ENCODE measurements at regions not wholly inside any gene's neighbourhood (a gene's known extent, or its start where the extent isn't known, plus 50 kb on each side); places are given as distances from the start of the nearest gene placed in this dataset.

DNA sequence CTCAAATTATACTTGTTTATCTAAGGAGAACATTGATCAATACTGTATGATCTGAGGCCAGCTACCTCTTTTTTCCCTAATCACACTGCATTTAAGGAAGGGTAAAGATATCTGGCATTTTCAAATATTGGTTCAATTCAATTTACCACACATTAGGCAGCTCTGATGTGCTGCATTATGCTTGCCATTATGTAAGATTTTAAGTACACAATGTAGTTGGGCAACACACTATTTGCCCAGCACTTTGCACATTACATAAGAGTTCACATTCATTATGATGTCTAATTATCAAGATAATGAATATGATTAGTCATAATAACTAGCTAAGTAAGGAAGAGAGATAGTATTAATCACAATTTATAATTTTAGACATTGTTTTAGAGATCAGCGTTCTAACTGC lies 196.3 kb downstream of the BCHE start:
- no peak for TF ChIP-seq MEF2A (IDR thresholded peaks at IDR 0.05; ENCODE audit: control insufficient read depth, low read depth, low read length)
- TF ChIP-seq, protein P1, sequence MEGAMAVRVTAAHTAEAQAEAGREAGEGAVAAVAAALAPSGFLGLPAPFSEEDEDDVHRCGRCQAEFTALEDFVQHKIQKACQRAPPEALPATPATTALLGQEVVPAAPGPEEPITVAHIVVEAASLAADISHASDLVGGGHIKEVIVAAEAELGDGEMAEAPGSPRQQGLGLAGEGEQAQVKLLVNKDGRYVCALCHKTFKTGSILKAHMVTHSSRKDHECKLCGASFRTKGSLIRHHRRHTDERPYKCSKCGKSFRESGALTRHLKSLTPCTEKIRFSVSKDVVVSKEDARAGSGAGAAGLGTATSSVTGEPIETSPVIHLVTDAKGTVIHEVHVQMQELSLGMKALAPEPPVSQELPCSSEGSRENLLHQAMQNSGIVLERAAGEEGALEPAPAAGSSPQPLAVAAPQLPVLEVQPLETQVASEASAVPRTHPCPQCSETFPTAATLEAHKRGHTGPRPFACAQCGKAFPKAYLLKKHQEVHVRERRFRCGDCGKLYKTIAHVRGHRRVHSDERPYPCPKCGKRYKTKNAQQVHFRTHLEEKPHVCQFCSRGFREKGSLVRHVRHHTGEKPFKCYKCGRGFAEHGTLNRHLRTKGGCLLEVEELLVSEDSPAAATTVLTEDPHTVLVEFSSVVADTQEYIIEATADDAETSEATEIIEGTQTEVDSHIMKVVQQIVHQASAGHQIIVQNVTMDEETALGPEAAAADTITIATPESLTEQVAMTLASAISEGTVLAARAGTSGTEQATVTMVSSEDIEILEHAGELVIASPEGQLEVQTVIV (CRISPR knock-in tag; IDR thresholded peaks at IDR 0.05; ENCODE audit: borderline replicate concordance), result no peak
